Type B pancreatic cell (in vitro differentiated cells): ENCODE measurements at regions not wholly inside any gene's neighbourhood (a gene's known extent, or its start where the extent isn't known, plus 50 kb on each side); places are given as distances from the start of the nearest gene placed in this dataset.

Experiments
- DNase-seq: peaks from one replicate; pipeline ENCODE4 v3.0.0; 2021; ENCODE audit warnings: mixed read lengths; ENCODE audit not compliant: unreplicated experiment; ENCODE audit errors: extremely low spot score
- H3K27ac Mint-ChIP-seq: 2 replicates; pipeline ENCODE4 v1.8.0; 2021; ENCODE audit warnings: mild to moderate bottlenecking, mixed read lengths
- H3K27me3 Mint-ChIP-seq: 2 replicates; pipeline ENCODE4 v1.8.0; 2021; ENCODE audit warnings: mixed read lengths
- H3K36me3 Mint-ChIP-seq: 2 replicates; pipeline ENCODE4 v1.8.0; 2021; ENCODE audit warnings: mixed read lengths
- H3K4me1 Mint-ChIP-seq: one replicate; pipeline ENCODE4 v1.8.0; 2021; ENCODE audit warnings: mixed read lengths; ENCODE audit not compliant: unreplicated experiment
- H3K4me3 Mint-ChIP-seq: 2 replicates; pipeline ENCODE4 v1.8.0; 2021; ENCODE audit warnings: mild to moderate bottlenecking, mixed read lengths
- H3K9me3 Mint-ChIP-seq: 2 replicates; pipeline ENCODE4 v1.8.0; 2021; ENCODE audit warnings: mixed read lengths
- TF ChIP-seq, protein P1 (sequence below): fragments of 200-600 bp; sonication (generic); conservative IDR thresholded peaks from 2 replicates; pipeline ENCODE4 v1.5.0; 2021; ENCODE audit warnings: antibody characterized with exemption, mild to moderate bottlenecking

DNA sequence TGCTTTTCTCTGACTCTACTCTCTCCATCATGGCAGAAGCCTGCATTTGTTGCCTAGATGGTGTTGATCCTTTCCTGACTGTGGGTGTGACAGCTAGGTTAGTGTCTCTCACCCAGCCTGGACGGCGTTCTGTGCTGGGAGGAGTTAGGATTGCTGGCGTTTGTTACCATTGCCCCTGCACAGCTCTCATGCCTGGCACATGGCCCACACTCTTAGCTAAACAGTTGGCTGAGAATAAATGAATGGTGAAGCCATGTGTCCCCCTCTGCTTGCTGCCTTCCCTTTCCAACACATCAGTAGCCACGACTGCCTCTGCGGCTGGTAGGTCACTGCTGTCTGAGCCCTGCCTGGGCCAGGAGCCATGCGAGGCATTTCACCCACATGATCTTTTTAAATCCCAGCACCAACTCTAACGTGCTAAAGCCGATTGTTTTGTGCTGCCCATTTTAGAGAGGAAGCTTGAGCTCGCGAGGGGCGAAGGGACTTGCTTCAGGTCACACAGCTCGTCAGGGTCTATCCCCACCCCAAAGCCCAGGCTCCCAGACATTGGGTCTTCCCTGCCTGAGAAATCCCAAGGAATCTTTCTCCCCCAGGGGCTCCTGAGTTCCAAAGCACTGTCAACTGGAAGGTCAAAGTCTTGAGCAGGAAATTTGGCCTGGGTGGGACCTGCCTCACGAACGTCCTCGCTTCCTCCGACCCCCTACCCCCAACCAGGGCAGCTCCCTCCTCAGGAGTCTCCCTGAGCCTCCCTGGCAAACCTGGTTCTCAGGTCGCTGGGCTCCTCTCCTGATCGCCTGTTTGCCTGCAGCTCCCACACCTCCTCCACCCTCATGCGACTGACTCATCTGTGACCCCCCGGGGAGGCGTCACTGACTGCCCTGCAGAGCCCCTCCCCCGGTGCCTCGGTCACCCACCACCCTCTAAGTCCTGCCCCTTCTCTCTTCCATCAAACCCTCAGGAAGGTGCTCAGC lies 271.7 kb upstream of the C1orf174 start:
- TF ChIP-seq, protein P1, sequence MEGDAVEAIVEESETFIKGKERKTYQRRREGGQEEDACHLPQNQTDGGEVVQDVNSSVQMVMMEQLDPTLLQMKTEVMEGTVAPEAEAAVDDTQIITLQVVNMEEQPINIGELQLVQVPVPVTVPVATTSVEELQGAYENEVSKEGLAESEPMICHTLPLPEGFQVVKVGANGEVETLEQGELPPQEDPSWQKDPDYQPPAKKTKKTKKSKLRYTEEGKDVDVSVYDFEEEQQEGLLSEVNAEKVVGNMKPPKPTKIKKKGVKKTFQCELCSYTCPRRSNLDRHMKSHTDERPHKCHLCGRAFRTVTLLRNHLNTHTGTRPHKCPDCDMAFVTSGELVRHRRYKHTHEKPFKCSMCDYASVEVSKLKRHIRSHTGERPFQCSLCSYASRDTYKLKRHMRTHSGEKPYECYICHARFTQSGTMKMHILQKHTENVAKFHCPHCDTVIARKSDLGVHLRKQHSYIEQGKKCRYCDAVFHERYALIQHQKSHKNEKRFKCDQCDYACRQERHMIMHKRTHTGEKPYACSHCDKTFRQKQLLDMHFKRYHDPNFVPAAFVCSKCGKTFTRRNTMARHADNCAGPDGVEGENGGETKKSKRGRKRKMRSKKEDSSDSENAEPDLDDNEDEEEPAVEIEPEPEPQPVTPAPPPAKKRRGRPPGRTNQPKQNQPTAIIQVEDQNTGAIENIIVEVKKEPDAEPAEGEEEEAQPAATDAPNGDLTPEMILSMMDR: no peak
- Mint-ChIP-seq H3K27ac (no peak overlapping the region), H3K36me3 (no peaks in the 10 kb centered on the region), H3K4me1 (peaks cover 4% of the 10 kb centered on the region), H3K4me3 (no peak overlapping the region), H3K9me3 (no peaks in the 10 kb centered on the region), H3K27me3 (peaks cover 18% of the 10 kb centered on the region)
- peak; percentile 64 for DNase-seq

DNA sequence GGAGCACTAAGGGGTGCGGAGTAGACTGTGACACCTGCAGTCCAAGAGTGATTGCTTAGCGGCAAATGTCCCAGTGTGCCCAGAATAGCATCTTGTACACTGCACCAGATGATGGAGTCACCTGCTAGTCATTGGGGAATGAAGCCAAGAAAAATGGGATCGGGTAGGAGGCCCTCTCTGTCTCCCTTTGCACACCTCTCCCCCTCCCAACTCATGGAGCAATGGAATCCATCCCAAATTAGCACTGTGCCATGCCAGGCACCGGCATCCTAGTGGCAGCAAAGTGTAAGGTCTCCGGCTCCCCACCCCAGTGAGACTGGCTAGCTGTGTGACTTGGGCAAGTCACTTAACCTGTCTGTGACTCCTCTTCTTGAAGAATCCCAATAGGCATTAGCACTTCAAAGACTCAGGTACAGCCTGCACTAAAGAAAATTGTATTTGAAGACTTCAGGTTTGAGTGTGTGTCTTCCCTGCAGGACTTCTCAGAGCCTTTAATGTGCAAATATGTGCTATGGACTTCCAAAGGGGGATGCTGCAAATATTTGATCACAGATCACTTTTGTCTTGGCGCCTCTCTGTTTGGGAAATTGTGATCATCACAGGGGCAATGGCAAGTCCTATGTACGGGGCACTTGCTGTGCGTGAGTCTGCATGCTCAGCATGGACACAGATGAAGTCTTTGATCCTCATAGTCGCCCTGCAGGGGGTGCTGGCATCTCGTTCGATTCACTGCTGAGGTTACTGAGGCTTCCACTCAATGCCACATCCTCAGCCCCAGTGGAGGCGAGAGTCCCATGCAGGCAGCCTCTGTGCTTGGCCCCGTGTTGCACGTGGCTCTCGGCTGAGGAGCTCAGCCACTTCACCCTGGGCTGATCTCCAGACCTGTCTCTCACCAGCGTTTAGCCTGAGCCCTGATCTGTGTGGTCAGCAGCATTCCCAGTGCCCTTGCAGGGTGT lies 272.9 kb upstream of the C1orf174 start:
- peaks cover 17% of the 10 kb centered on the region for H3K27me3 Mint-ChIP-seq
- H3K27ac Mint-ChIP-seq: no peak overlapping the region
- TF ChIP-seq, protein P1: peak; percentile 44
- no peaks in the 10 kb centered on the region for H3K36me3 Mint-ChIP-seq
- DNase-seq: peak; percentile 61
- H3K4me1 Mint-ChIP-seq: peaks cover 4% of the 10 kb centered on the region
- no peak overlapping the region for H3K4me3 Mint-ChIP-seq
- no peaks in the 10 kb centered on the region for H3K9me3 Mint-ChIP-seq

DNA sequence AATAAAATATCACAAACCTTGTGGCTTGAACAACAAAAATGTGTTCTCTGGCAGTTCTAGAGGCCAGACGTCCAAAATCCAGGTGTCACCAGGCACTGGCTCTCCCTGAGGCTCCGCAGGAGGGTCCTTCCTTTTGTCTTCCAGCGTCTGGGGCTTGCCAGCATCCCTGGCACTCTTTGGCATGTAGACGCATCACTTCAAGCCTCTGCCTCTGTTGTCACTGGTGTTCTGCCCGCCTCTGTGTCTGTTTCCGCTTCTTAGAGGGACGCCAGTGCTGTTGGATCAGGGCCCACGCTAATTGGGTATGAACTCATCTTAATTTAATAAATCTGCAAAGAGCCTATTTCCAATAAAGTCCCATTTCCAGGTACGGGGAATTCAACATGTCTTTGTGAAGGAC lies 273.7 kb upstream of the C1orf174 start:
- H3K27me3 Mint-ChIP-seq: peaks cover 17% of the 10 kb centered on the region
- H3K4me1 Mint-ChIP-seq: peaks cover 4% of the 10 kb centered on the region
- peak; percentile 40 for DNase-seq
- TF ChIP-seq, protein P1: no peak
- H3K27ac Mint-ChIP-seq: no peak overlapping the region
- H3K9me3 Mint-ChIP-seq: no peaks in the 10 kb centered on the region
- no peaks in the 10 kb centered on the region for H3K36me3 Mint-ChIP-seq
- H3K4me3 Mint-ChIP-seq: no peak overlapping the region

DNA sequence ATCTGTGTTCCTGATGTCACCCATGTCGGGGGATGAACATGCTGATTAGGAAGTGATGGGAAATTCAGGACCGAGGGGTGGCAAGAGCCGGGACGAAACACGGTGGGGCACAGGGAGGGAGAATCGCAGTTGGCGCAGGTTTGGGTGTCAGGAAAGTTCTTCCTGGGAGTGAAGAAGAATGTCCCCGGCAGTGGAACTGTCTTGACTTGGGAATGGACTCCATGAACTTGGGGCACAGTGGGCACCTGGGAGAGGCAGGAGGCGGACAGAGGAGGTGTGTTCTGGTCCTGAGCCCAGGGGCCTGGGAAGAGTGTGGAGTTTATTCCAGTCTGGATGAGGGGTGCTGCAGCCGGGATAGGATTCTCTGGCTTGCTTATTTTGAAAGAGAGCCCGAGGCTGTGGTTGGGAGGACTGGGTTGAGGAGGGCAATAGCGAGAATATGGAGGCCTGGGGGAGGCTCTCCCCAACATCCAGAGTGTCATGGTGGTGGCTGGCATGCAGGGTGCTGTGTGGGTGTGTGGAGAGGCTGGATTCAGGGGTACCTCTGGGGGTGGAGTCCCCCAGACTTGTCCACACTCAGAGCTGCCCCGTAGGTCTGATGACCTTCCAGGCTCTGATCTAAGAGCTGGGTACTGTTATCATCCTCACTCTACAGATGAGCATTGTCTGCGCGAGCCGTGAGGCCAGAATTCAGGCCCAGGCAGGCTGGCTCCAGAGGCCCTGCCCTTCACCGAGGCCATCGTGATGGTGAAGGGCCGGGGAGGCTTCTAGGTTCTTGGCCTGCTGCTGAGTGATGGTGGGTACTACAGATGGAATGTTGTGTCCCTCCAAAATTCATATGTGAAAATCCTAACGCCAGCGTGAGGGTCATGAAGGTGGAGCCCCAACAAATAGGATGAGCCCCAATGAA lies 274.5 kb upstream of the C1orf174 start:
- H3K9me3 Mint-ChIP-seq: no peaks in the 10 kb centered on the region
- peak; percentile 56 for DNase-seq
- no peak overlapping the region for H3K4me3 Mint-ChIP-seq
- TF ChIP-seq, protein P1: no peak
- no peak overlapping the region for H3K27ac Mint-ChIP-seq
- peaks cover 12% of the 10 kb centered on the region for H3K27me3 Mint-ChIP-seq
- H3K36me3 Mint-ChIP-seq: no peaks in the 10 kb centered on the region
- H3K4me1 Mint-ChIP-seq: peaks cover 4% of the 10 kb centered on the region
